NCI-H345 treated with DMSO at 0.1 percent for 48 hours (cell line): ENCODE measurements at regions not wholly inside any gene's neighbourhood (a gene's known extent, or its start where the extent isn't known, plus 50 kb on each side); places are given as distances from the start of the nearest gene placed in this dataset.

ENCODE experiments used
- DNase-seq: peaks from one replicate; lab custom pipeline; 2025; ENCODE audit not compliant: unreplicated experiment; lab: John Stamatoyannopoulos, UW

DNA sequence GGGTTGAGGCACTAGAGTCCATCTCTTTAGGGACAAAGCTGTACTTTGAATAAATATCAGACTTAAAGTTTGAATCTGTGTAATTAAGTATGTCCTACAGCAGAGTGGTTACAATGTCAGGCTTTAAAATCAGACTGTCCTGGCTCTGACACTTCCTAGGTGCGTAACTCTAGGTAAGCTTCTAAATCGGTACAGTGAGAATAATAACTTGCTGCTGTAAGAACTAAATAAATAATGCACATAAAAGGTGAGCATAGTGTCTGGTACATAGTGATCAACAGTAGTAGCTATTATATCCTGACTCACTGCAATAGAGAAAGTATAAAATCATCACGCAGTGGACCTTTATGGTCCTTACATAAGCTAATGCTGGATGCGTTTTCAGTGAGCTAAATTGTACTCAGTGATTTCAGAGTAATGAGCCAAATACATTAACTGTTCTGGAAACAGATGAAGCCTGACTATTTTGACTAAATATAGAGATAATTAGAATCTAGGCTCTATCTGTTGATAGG lies 72.2 kb upstream of the PDK4 start:
- DNase-seq: no peak

DNA sequence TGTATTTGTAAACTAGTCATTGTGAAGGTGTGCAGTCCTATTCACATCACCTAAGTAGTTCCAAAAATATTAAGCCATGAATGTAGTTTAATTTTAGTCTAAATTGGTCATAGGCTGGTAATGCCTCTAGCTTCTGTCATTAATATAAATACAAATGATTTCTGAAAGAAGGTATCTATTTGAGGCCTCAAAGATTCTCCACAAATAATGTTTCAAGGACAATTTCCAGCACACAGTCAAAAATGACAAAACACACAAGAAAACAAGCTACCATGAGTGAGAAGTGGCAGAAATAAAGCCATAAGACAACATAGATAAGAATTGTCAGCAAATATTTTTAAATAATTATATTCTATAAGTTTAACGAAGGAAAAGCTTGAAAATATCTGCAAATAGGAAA lies 66.7 kb upstream of the PDK4 start:
- DNase-seq: no peak

DNA sequence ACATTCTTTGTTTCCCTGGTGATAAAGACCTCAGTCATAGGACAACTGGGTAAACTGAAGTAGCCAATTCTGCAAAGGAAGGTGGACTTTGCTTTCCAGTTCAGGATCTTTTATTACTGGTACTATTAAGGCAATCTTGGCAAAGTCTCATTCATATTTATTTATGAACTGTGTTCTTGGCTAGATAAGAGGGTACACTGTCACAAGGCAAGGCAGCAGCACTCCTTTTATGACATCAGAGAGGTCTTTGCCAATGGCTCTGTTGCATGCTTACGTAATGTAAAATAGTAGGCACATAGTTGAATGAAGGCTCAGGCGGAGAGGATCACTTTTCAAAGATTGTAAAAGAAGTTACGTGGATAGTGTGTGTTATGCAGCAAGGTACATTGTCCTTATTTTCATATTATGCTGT lies 63.7 kb upstream of the PDK4 start:
- DNase-seq: no peak

DNA sequence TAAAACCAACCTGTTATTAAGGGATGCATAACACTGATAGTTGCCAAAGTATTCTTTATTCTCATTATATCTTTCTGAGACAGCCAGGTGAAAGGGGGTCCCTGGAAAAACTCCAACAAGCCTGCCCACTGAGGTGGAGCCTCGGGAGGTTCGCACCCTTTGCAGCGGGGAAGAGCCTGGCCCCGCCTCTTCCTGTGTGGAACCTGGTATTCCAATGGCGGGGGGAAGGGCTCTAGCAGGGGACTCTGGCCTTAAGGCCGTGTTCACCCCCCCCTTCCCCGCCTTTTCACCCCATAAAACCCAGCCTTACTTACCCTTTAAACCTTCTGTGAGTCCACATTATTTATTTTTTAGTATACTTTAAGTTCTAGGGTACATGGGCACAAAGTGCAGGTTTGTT lies 62.4 kb upstream of the PDK4 start:
- no peak for DNase-seq

DNA sequence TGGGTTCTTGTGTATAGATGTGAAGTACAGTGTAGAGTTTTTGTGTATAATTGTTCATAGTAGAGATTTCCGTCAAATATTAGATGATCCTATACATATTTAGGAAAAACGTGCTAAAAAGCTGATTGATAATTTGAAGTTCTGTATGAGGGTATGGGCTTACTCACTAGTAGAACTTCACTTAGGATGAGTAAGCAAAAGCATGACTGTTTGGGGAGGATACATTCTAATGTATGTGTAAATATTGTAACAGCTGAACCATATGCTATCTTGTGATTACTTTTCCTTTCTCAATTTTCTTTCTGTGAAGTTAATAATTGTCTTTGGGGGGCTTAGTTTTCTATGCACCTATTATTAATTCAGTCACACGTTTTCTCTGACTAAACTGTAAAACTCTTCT lies 53.2 kb upstream of the PDK4 start:
- no peak for DNase-seq

DNA sequence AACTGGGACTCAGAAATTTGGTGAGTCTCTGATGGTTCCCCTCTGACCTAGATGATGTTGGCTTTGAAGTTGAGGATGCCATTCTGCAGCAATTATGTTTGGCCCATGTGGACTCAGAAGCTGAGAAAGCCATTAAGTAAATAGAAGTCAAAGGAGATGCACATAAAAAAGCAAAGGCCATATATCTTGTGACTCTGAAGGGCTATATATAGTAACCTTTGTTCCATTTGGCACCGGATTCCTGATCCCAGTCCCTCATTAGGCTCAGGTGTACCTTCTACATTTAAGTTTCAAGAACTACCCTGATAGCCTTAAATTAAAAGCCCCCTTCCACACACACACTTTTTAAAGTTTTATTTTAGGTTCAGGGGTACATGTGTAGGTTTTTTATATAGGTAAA lies 50.0 kb upstream of the PDK4 start:
- DNase-seq: no peak
